ENCODE measurements at regions not wholly inside any gene's neighbourhood (a gene's known extent, or its start where the extent isn't known, plus 50 kb on each side); places are given as distances from the start of the nearest gene placed in this dataset.

DNA sequence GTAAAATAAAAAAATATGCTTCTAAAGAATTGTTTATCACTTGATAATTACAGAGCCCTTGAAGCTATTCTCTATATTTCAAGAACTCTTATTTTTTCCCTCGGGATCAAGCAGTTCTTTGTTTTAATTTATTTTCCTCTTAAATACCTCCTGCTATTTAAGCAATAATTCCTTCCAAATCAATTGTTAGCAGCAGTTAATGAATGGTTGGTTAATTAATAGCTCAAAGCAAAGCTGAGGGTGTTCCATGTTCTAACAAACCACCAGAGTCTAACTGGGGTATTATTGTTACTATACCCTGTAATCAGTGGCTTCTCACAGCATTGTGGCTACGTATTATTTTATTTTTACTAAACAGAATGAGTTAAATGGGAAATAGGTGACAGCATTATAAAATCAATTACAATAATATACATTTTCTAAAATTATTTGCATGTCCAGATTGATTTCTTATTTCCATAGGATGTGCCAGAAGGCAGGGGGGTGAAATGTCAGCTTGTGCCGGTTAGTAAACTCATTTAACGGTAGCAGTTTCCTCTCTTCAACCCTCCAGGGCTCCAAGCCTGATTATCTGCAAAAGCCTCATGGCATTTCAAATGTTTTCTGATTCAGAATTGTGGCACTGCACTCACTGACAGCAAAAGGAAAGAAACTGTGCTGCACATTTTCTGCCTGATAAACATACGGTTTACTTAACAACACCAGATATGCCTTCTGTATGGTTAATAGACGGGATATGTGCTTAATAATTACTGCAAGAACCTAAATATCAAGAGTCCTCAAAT is 286.9 kb upstream of the EMCN start:
- no peaks in the 10 kb centered on the region for H3K36me3 Mint-ChIP-seq (ENCODE audit: low read depth)
- no peaks in the 10 kb centered on the region for H3K9me3 Mint-ChIP-seq
- H3K4me1 Mint-ChIP-seq (ENCODE audit: low read depth) = no peaks in the 10 kb centered on the region
- H3K27ac Mint-ChIP-seq = no peak overlapping the region
- no peak for DNase-seq (ENCODE audit: low spot score)
- H3K4me3 Mint-ChIP-seq = no peak overlapping the region
- peaks cover 2% of the 10 kb centered on the region for H3K27me3 Mint-ChIP-seq (ENCODE audit: insufficient read depth)
- intact Hi-C loops (cut with micrococcal nuclease) = no loop called here

DNA sequence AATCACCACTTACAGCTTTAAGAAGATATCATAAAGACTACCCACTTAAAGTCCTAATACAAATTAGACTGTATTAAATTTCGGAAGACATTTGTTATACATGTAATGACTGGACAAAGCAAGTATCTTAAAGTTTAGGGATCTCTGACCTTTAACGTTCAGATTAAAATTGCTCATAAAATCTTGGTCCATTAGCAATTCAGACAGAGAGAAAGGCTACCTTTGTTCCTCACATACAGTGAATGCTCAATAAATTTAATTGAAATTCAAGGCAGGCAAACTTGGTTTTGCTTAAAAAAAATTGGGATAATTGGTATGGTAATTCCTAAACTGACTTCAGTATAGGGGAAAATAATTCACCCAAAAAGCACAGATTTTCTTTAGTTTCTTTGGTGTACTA is 285.9 kb upstream of the EMCN start:
- intact Hi-C loops (cut with micrococcal nuclease) = no loop called here
- Mint-ChIP-seq H3K9me3 (no peaks in the 10 kb centered on the region), H3K27me3 (ENCODE audit: insufficient read depth) (peaks cover 5% of the 10 kb centered on the region), H3K27ac (no peak overlapping the region), H3K4me1 (ENCODE audit: low read depth) (no peaks in the 10 kb centered on the region), H3K36me3 (ENCODE audit: low read depth) (no peaks in the 10 kb centered on the region), H3K4me3 (no peak overlapping the region)
- DNase-seq (ENCODE audit: low spot score) = no peak

DNA sequence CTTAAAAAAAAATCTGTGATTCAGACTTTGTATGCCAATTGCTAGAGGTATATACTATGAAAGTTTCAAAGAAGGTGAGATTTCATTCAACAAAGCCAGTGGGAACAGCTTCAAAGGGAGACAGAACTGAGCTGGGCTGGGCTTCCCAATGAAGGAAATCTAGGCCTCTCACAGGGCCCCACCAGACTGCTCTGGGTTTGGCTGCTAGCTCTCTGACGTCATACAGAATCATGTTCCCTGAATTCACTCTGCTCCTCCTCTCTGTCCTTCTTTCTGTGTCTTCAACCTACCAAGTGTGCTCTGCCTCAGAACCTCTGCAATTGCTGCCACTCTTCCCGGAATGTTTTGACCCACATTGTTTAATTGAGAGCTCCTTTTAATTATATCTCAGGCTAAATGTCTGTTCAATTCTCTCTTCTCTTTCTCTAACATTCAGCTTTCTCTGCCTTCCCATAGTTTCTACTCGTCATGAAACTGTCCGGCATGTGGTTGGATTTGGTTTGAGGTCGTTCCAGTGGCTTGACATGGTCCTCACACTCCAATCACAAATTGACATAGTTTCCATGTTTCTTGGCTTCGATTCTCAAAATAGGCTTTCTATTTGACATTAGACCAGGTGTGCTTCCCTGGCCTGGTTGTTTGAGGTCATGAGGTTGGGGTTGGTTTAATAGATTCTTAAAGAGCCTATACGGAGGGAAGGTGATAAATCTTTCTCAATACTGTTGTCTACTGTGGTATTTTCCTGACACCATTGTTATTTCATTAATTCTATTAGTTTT is 282.1 kb upstream of the EMCN start:
- H3K27me3 Mint-ChIP-seq (ENCODE audit: insufficient read depth) = peaks cover 3% of the 10 kb centered on the region
- H3K36me3 Mint-ChIP-seq (ENCODE audit: low read depth) = no peaks in the 10 kb centered on the region
- H3K4me1 Mint-ChIP-seq (ENCODE audit: low read depth) = no peaks in the 10 kb centered on the region
- intact Hi-C loops (cut with micrococcal nuclease) = no loop called here
- no peaks in the 10 kb centered on the region for H3K9me3 Mint-ChIP-seq
- H3K4me3 Mint-ChIP-seq = no peak overlapping the region
- no peak overlapping the region for H3K27ac Mint-ChIP-seq
- no peak for DNase-seq (ENCODE audit: low spot score)

DNA sequence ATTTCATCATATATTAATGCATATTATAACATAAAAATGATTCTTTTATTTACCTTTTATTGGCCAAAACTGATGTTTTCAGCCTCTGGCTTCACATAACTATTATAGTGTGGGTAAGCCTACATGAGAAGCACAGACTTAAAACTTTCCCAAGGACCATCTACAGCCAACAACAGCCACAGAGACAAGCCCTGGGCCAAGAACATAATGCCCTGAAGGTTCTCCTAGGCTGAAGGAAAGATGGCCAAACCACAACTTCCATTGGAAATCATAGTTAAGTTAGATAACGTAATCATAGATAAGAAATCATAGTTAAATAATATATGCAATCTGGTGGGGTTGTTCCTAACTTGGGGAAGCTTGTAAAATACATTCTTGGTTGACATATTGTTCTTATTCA is 280.0 kb upstream of the EMCN start:
- H3K27ac Mint-ChIP-seq = no peak overlapping the region
- no peaks in the 10 kb centered on the region for H3K4me1 Mint-ChIP-seq (ENCODE audit: low read depth)
- peaks cover 3% of the 10 kb centered on the region for H3K27me3 Mint-ChIP-seq (ENCODE audit: insufficient read depth)
- H3K36me3 Mint-ChIP-seq (ENCODE audit: low read depth) = no peaks in the 10 kb centered on the region
- no peak overlapping the region for H3K4me3 Mint-ChIP-seq
- DNase-seq (ENCODE audit: low spot score) = no peak
- no peaks in the 10 kb centered on the region for H3K9me3 Mint-ChIP-seq
- intact Hi-C loops (cut with micrococcal nuclease) = no loop called here

DNA sequence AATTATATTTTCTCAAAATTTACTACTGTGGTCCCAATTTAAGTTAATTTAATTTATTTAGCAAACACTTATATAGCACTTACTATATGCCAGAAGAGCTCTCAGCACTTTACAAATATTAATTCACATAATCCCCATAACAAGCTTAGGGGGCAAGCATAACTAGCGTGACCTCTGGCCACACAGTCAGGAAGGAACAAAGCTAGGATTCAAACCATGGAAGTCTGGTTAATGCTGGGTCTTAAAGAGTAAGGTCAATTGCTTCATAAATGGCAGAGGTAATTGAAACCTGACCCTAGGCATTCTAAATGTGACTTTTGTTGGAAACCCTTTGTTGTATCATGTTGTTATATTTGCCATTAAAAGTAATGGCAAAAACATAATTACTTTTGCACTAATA is 279.5 kb upstream of the EMCN start:
- Mint-ChIP-seq H3K36me3 (ENCODE audit: low read depth) (no peaks in the 10 kb centered on the region), H3K27me3 (ENCODE audit: insufficient read depth) (peaks cover 3% of the 10 kb centered on the region), H3K27ac (no peak overlapping the region), H3K9me3 (no peaks in the 10 kb centered on the region), H3K4me1 (ENCODE audit: low read depth) (no peaks in the 10 kb centered on the region), H3K4me3 (no peak overlapping the region)
- intact Hi-C loops (cut with micrococcal nuclease) = no loop called here
- DNase-seq (ENCODE audit: low spot score) = no peak

DNA sequence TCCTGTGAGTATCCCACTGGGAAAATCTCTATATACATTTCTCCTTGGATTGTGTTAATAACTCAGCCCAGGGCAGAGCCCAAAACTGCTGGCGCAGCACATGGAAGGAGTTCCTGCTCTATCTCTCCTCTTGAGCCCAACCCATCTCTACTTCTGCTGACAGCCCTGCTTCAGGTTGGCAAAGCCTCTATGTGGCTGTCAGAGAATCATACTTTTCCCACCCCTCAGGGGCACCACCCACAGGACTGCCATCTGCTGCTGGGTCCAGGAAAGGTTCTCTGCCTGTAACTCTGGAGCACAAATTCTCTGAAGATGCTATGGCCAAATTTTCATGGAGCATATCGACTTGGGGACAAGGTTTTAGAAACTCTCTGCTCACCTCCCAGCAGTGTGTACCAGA is 278.5 kb upstream of the EMCN start:
- no peaks in the 10 kb centered on the region for H3K36me3 Mint-ChIP-seq (ENCODE audit: low read depth)
- intact Hi-C loops (cut with micrococcal nuclease) = no loop called here
- DNase-seq (ENCODE audit: low spot score) = no peak
- no peaks in the 10 kb centered on the region for H3K4me1 Mint-ChIP-seq (ENCODE audit: low read depth)
- no peaks in the 10 kb centered on the region for H3K9me3 Mint-ChIP-seq
- peaks cover 5% of the 10 kb centered on the region for H3K27me3 Mint-ChIP-seq (ENCODE audit: insufficient read depth)
- no peak overlapping the region for H3K4me3 Mint-ChIP-seq
- no peak overlapping the region for H3K27ac Mint-ChIP-seq

DNA sequence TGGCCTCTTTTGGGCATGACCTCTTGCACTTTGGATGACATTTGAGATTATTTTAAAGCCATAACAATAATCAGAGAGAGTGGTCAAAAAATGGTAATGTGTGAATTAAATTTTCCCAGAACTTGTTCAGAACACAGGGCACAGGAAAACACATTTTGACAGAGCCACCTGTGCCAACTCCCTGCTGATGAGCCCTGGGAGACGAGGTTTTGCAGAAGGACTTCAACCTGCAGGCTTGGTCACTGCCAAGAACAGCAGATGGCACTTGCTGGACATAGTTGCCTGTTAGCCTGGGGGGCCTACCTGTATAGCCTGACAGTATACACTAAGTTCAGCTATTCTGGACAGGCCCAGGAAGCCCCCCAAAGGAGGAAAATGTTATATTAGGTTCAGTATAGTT is 277.8 kb upstream of the EMCN start:
- no peak for DNase-seq (ENCODE audit: low spot score)
- Mint-ChIP-seq H3K27ac (no peak overlapping the region), H3K4me1 (ENCODE audit: low read depth) (no peaks in the 10 kb centered on the region), H3K36me3 (ENCODE audit: low read depth) (no peaks in the 10 kb centered on the region), H3K9me3 (no peaks in the 10 kb centered on the region), H3K4me3 (no peak overlapping the region), H3K27me3 (ENCODE audit: insufficient read depth) (peaks cover 5% of the 10 kb centered on the region)
- intact Hi-C loops (cut with micrococcal nuclease) = no loop called here

DNA sequence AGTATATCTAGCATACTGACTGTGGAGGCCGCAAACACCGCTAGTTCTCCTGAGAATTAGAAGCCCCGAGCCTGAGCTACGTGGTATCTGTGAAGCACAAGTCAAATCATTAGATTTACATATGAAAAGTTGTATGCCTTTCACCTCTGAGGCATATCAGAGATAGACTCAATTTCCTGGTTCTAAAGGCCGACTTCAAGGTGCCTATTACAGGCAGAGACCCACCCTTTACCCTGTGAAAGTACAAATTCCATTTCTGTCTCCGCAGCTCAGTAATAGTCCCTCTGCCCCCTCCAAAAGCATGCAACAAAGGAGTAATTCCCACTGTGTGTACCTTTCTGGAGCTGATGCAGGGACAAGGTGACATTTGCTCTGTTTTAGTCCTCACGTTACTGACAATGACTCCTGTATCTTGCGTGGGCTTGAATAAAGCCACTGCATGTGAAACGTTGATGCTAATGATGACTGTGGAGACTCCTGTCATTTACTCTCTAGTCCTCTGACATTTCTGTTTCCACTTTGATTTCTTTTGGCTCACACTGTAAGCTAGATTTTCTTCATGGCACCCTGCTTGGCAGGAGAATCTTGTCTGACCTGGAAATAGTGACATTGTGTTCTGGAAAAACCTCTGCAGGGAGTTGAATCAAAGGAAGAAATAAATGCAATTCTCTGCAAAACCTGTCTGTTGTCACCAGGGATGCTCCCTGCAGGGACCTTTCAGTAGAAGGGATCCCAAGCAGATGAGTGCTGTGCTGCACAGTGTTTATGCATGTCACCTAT is 273.2 kb upstream of the EMCN start:
- H3K27me3 Mint-ChIP-seq (ENCODE audit: insufficient read depth) = peaks cover 2% of the 10 kb centered on the region
- no peaks in the 10 kb centered on the region for H3K4me1 Mint-ChIP-seq (ENCODE audit: low read depth)
- H3K4me3 Mint-ChIP-seq = no peak overlapping the region
- H3K9me3 Mint-ChIP-seq = no peaks in the 10 kb centered on the region
- intact Hi-C loops (cut with micrococcal nuclease) = no loop called here
- H3K27ac Mint-ChIP-seq = no peak overlapping the region
- no peak for DNase-seq (ENCODE audit: low spot score)
- H3K36me3 Mint-ChIP-seq (ENCODE audit: low read depth) = no peaks in the 10 kb centered on the region

DNA sequence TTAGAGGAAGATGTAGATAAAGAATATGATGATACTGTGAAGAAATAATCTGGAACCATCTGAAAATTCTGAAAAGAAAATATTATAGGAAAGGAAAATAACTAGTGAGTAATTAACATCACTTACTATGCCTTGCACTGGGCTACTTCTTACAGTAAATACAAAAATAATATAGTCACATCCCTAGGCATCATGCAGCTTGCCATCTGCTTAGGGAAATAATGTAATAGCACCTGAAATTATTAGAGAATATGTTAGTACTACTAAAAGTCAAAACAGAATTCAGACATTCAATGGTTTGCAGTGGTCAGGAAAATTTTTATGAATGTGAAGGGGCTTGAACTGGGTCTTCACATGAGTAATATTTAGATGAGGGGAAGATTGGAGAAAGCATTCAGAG is 272.2 kb upstream of the EMCN start:
- Mint-ChIP-seq H3K36me3 (ENCODE audit: low read depth) (no peaks in the 10 kb centered on the region), H3K4me3 (no peak overlapping the region), H3K27ac (no peak overlapping the region), H3K27me3 (ENCODE audit: insufficient read depth) (peaks cover 2% of the 10 kb centered on the region), H3K4me1 (ENCODE audit: low read depth) (no peaks in the 10 kb centered on the region), H3K9me3 (no peaks in the 10 kb centered on the region)
- DNase-seq (ENCODE audit: low spot score) = no peak
- intact Hi-C loops (cut with micrococcal nuclease) = no loop called here

DNA sequence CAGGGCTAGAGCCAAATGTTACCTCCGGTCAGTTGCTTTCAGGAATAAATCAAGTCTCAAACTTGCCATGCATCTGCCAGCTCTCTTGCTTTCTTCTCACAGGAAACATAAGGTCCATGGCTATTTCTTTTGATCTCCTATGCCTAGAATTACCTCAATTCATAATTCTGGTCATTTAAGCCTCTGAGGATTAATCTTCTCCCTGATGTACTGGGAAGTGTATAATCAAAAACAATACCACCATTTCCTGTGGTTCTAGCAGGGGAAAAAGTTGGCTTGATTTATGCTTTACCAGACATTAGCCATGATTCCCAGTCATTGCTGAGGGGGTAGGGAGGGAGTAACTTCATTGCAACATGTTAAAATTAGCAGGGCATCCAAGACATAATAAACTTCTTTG is 268.7 kb upstream of the EMCN start:
- Mint-ChIP-seq H3K27me3 (ENCODE audit: insufficient read depth) (no peaks in the 10 kb centered on the region), H3K36me3 (ENCODE audit: low read depth) (no peaks in the 10 kb centered on the region), H3K9me3 (no peaks in the 10 kb centered on the region), H3K27ac (no peak overlapping the region), H3K4me1 (ENCODE audit: low read depth) (no peaks in the 10 kb centered on the region), H3K4me3 (no peak overlapping the region)
- no peak for DNase-seq (ENCODE audit: low spot score)
- intact Hi-C loops (cut with micrococcal nuclease) = no loop called here

DNA sequence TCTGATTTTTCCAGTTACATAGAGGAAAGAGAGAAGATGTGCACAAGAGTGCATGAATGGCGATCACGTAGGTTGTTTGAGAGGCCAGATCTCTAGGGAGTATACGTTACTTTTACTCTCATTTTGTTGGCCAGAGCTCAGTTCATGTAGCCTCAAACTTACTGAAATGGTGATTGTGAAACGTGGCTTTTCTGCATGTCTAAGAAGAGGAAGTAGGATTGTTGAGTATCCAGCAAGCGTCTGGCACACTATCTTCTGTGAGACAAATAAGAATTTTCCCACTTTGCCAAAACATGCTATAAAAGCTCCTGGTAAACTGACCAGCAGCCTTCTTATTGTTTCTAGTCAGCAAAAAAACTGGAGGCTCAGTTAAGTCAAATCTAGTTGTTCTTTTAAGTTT is 264.5 kb upstream of the EMCN start:
- no peaks in the 10 kb centered on the region for H3K36me3 Mint-ChIP-seq (ENCODE audit: low read depth)
- H3K27ac Mint-ChIP-seq = no peak overlapping the region
- intact Hi-C loops (cut with micrococcal nuclease) = no loop called here
- H3K4me1 Mint-ChIP-seq (ENCODE audit: low read depth) = no peaks in the 10 kb centered on the region
- H3K9me3 Mint-ChIP-seq = no peaks in the 10 kb centered on the region
- no peak for DNase-seq (ENCODE audit: low spot score)
- H3K27me3 Mint-ChIP-seq (ENCODE audit: insufficient read depth) = no peaks in the 10 kb centered on the region
- no peak overlapping the region for H3K4me3 Mint-ChIP-seq

DNA sequence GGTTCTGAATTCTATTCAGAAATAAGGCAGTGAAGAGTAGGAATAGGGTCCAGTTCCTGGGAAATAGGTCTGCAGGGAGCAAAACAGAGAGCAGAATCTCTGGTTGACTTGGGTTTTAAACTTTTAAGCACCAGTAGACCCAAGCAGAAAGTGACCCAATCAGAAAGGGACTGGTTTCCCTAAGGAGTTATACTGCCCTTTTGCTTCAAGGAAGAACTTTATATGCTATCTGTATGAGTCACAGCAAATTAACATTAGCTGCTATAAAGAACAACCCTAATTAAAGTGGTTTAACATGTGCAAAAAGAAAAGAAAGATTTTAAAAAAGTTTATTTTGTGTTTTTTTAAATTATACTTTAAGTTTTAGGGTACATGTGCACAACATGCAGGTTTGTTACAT is 263.6 kb upstream of the EMCN start:
- intact Hi-C loops (cut with micrococcal nuclease) = no loop called here
- Mint-ChIP-seq H3K4me1 (ENCODE audit: low read depth) (no peaks in the 10 kb centered on the region), H3K36me3 (ENCODE audit: low read depth) (no peaks in the 10 kb centered on the region), H3K27ac (no peak overlapping the region), H3K9me3 (no peaks in the 10 kb centered on the region), H3K4me3 (no peak overlapping the region), H3K27me3 (ENCODE audit: insufficient read depth) (no peaks in the 10 kb centered on the region)
- no peak for DNase-seq (ENCODE audit: low spot score)

DNA sequence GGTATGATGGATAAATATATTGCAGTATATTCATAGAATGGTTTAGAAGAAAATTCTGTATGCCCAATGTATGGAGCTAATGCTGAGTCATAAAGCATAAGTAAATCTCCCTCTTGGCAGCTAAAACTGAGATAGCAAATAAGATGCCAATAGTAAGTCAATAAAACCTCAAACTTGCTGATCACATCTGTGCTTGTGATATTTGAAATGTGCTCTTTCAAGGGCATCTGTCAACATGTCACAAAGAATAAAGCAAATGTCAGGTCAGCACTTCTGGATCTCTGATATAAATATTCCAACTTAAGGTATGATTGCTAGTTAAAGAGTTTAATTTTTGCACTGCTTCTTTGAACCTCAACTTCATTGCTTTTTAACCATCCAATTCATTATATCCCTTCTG is 262.3 kb upstream of the EMCN start:
- Mint-ChIP-seq H3K4me3 (no peak overlapping the region), H3K36me3 (ENCODE audit: low read depth) (no peaks in the 10 kb centered on the region), H3K27me3 (ENCODE audit: insufficient read depth) (no peaks in the 10 kb centered on the region), H3K9me3 (peaks cover 4% of the 10 kb centered on the region), H3K27ac (no peak overlapping the region), H3K4me1 (ENCODE audit: low read depth) (no peaks in the 10 kb centered on the region)
- DNase-seq (ENCODE audit: low spot score) = no peak
- intact Hi-C loops (cut with micrococcal nuclease) = no loop called here
